ENCODE measurements at regions not wholly inside any gene's neighbourhood (a gene's known extent, or its start where the extent isn't known, plus 50 kb on each side); places are given as distances from the start of the nearest gene placed in this dataset.

GRCh38 chr13:54599413-54599812 is 1570.8 kb downstream of the OLFM4 start:
- TF ChIP-seq CTCF (conservative IDR thresholded peaks at IDR 0.05; ENCODE audit: low read depth, low read length), result no peak
- no peak for TF ChIP-seq EZH2 (IDR thresholded peaks at IDR 0.05; ENCODE audit: low read length, unreplicated experiment)

All from PC-3 (cell line).